Neuronal stem cell (in vitro differentiated cells): ENCODE measurements at regions not wholly inside any gene's neighbourhood (a gene's known extent, or its start where the extent isn't known, plus 50 kb on each side); places are given as distances from the start of the nearest gene placed in this dataset.

Experiments used
- DNase-seq: peaks from one replicate; pipeline ENCODE4 v3.0.0-alpha.2; 2013; ENCODE audit warnings: low spot score
- H2AFZ ChIP-seq: one replicate; pipeline ENCODE4 v1.6.1; 2013; ENCODE audit warnings: mild to moderate bottlenecking, low read length, inconsistent platforms
- H2AK5ac ChIP-seq: 2 replicates; pipeline ENCODE4 v1.6.1; 2013; ENCODE audit warnings: low read depth, mild to moderate bottlenecking, inconsistent platforms, low read length, moderate library complexity, mixed read lengths
- H2BK120ac ChIP-seq: 2 replicates; pipeline ENCODE4 v1.6.1; 2013; ENCODE audit warnings: low read depth, mild to moderate bottlenecking, inconsistent platforms, low read length, moderate library complexity, mixed read lengths
- H2BK12ac ChIP-seq: one replicate; pipeline ENCODE4 v1.6.1; 2013; ENCODE audit warnings: low read length, inconsistent platforms
- H2BK15ac ChIP-seq: 2 replicates; pipeline ENCODE4 v1.6.1; 2013; ENCODE audit warnings: mild to moderate bottlenecking, low read length, inconsistent platforms, mixed read lengths
- H2BK5ac ChIP-seq: one replicate; pipeline ENCODE4 v1.6.1; 2013; ENCODE audit warnings: inconsistent platforms, mild to moderate bottlenecking, low read length, moderate library complexity
- H3K14ac ChIP-seq: one replicate; pipeline ENCODE4 v1.6.1; 2013; ENCODE audit warnings: low read length, inconsistent platforms
- H3K18ac ChIP-seq: 2 replicates; pipeline ENCODE4 v1.6.1; 2013; ENCODE audit warnings: low read length, inconsistent platforms
- H3K23ac ChIP-seq: 2 replicates; pipeline ENCODE4 v1.6.1; 2013; ENCODE audit warnings: low read depth, mild to moderate bottlenecking, mixed read lengths, low read length, inconsistent platforms; ENCODE audit not compliant: poor library complexity
- H3K27ac ChIP-seq: replicated peaks from 3 replicates; pipeline ENCODE4 v1.5.1; 2013; ENCODE audit warnings: low read length, inconsistent platforms
- H3K27me3 ChIP-seq, 3 experiments: 2 replicates each; pipeline ENCODE4 v1.6.1; 2013; ENCODE audit warnings: low read length in 3 of 3, mild to moderate bottlenecking in 2 of 3, inconsistent platforms in 1 of 3, low read depth in 1 of 3, mixed read lengths in 1 of 3, moderate library complexity in 1 of 3; ENCODE audit not compliant: control insufficient read depth in 3 of 3, insufficient read depth in 3 of 3
- H3K36me3 ChIP-seq, 2 donors: replicated peaks in 1 of 2; 2 replicates each; pipeline ENCODE4 v1.6.1; 2013; ENCODE audit warnings: low read length in 2 of 2; ENCODE audit not compliant: control insufficient read depth in 2 of 2, insufficient read depth in 2 of 2
- H3K4ac ChIP-seq: 2 replicates; pipeline ENCODE4 v1.6.1; 2013; ENCODE audit warnings: inconsistent platforms, mild to moderate bottlenecking, low read length, moderate library complexity
- H3K4me1 ChIP-seq, 2 donors: 1 replicate in 1 of 2; 2 replicates in 1 of 2; pipeline ENCODE4 v1.6.1; 2013; ENCODE audit warnings: low read length in 2 of 2, low read depth in 1 of 2; ENCODE audit not compliant: control insufficient read depth in 2 of 2, insufficient read depth in 1 of 2
- H3K4me2 ChIP-seq: one replicate; pipeline ENCODE4 v1.6.1; 2013; ENCODE audit warnings: mild to moderate bottlenecking, low read length, inconsistent platforms; ENCODE audit not compliant: insufficient read depth, poor library complexity, severe bottlenecking
- H3K4me3 ChIP-seq, 2 donors: 2 replicates each; pipeline ENCODE4 v1.5.1; 2013; ENCODE audit warnings: low read length in 2 of 2, mild to moderate bottlenecking in 2 of 2, inconsistent platforms in 1 of 2, moderate library complexity in 1 of 2
- H3K79me1 ChIP-seq: one replicate; pipeline ENCODE4 v1.6.1; 2013; ENCODE audit warnings: low read depth, mild to moderate bottlenecking, inconsistent platforms, low read length, moderate library complexity
- H3K9ac ChIP-seq: one replicate; pipeline ENCODE4 v1.6.1; 2013; ENCODE audit warnings: mild to moderate bottlenecking, low read depth, low read length, inconsistent platforms; ENCODE audit not compliant: poor library complexity
- H3K9me3 ChIP-seq, 2 donors: replicated peaks in 1 of 2; 2 replicates each; pipeline versions ENCODE3 to v1.6.1; 2013; ENCODE audit warnings: low read length in 2 of 2, mild to moderate bottlenecking in 2 of 2, inconsistent platforms in 1 of 2, low read depth in 1 of 2, mixed read lengths in 1 of 2, moderate library complexity in 1 of 2; ENCODE audit not compliant: control insufficient read depth in 2 of 2, insufficient read depth in 1 of 2
- H4K8ac ChIP-seq: one replicate; pipeline ENCODE4 v1.6.1; 2013; ENCODE audit warnings: low read depth, mild to moderate bottlenecking, inconsistent platforms, low read length, moderate library complexity
- H4K91ac ChIP-seq: one replicate; pipeline ENCODE4 v1.6.1; 2013; ENCODE audit warnings: low read length, low read depth, mild to moderate bottlenecking, inconsistent platforms; ENCODE audit not compliant: poor library complexity
- WGBS, 2 donors: extraction: QIAGEN DNeasy Blood & Tissue Kit; methylation state at CpG; one replicate each; pipeline ENCODE4 v1.1.7; 2013; ENCODE audit warnings: missing lambda C conversion rate in 2 of 2, mixed read lengths in 1 of 2; ENCODE audit not compliant: insufficient read length in 2 of 2, insufficient replicate concordance in 1 of 2; ENCODE audit errors: extremely low coverage in 2 of 2; 5-methylcytosine and 5-hydroxymethylcytosine counted together

DNA sequence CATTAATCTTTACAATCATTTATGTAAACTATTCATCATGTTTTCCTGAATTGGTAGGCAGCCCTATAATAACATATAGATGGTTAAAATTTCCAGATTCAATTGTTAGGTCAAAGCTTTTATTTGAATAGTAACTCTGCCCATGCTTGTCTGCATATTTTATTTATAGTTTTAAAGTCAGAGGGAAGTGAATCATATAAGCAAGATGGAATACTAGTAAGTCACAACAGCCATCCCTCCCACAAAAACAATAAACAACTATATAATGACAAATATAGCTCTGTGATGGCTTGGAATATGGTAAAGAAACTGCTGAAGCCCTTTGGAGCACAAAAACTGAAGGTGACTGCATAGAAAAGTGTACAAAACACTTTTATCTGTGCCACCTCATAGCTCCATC, 156.3 kb upstream of the TMEM106B start:
- H2BK12ac ChIP-seq: no peak overlapping the region
- no peak overlapping the region for H2BK5ac ChIP-seq
- no peak overlapping the region for H3K27ac ChIP-seq
- H3K4me1 ChIP-seq: no peaks in the 10 kb centered on the region
- H2AFZ ChIP-seq: no peak overlapping the region
- no peak overlapping the region for H3K9ac ChIP-seq
- no peak overlapping the region for H3K14ac ChIP-seq
- no peak overlapping the region for H2BK15ac ChIP-seq
- H3K4ac ChIP-seq: no peak overlapping the region
- H3K4me2 ChIP-seq: no peak overlapping the region
- no peaks in the 10 kb centered on the region for H3K79me1 ChIP-seq
- no peak for DNase-seq
- no peaks in the 10 kb centered on the region for H3K27me3 ChIP-seq
- no peak overlapping the region for H3K4me3 ChIP-seq
- H4K8ac ChIP-seq: no peak overlapping the region
- H4K91ac ChIP-seq: no peak overlapping the region
- H2BK120ac ChIP-seq: no peak overlapping the region
- no peak overlapping the region for H3K18ac ChIP-seq
- no peak overlapping the region for H2AK5ac ChIP-seq
- H3K23ac ChIP-seq: no peak overlapping the region
- H3K9me3 ChIP-seq: peaks cover 0 to 3% of the 10 kb centered on the region in 2 donors
- no peaks in the 10 kb centered on the region for H3K36me3 ChIP-seq

DNA sequence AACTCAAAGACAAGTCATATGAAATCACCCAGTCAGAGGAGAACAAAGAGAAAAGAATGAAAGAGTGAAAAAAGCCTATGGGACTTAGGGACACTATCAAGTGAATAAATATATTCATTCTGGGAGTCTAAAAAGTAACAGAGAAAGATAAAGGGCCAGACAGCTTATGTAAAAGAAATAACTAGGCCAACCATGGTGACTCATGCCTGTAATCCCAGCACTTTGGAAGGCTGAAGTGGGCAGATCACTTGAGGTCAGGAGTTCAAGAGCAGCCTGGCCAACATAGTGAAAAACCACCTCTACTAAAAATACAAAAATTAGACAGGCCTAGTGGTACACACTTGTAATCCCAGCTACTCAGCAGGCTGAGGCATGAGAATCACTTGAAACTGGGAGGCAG, 154.7 kb upstream of the TMEM106B start:
- no peak for DNase-seq
- Histone ChIP-seq H2AK5ac (no peak overlapping the region), H3K27ac (no peak overlapping the region), H3K4me2 (no peak overlapping the region), H4K91ac (no peak overlapping the region), H3K9me3 (peaks cover 0 to 3% of the 10 kb centered on the region in 2 donors), H4K8ac (no peak overlapping the region), H2BK5ac (no peak overlapping the region), H2BK15ac (no peak overlapping the region), H3K4me1 (no peaks in the 10 kb centered on the region), H3K79me1 (no peaks in the 10 kb centered on the region), H2AFZ (no peak overlapping the region), H3K23ac (no peak overlapping the region), H3K36me3 (no peaks in the 10 kb centered on the region), H2BK12ac (no peak overlapping the region), H3K27me3 (no peaks in the 10 kb centered on the region), H3K4ac (no peak overlapping the region), H3K18ac (no peak overlapping the region), H2BK120ac (no peak overlapping the region), H3K4me3 (no peak overlapping the region), H3K9ac (no peak overlapping the region), H3K14ac (no peak overlapping the region)

DNA sequence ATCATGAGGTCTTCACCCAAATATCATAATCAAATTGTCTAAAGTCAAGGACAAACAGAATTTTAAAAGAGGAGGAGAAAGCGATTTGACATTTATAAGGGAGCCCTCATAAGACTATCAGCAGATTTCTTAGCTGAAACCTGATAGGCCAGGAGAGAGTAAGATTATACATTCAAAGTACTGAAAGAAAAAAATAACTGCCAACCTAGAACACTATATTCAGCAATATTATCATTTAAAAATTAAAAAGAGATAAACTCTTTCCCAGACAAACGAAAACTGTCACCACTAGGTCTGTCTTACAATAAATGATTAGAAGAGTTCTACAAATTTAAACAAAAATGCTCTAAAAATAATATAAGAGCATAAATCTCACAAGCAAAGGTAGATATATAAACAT, 154.1 kb upstream of the TMEM106B start:
- Histone ChIP-seq H2AK5ac (no peak overlapping the region), H2BK12ac (no peak overlapping the region), H2BK5ac (no peak overlapping the region), H3K18ac (no peak overlapping the region), H3K79me1 (no peaks in the 10 kb centered on the region), H2BK15ac (no peak overlapping the region), H3K27me3 (no peaks in the 10 kb centered on the region), H3K9me3 (peaks cover 0 to 3% of the 10 kb centered on the region in 2 donors), H3K4me2 (no peak overlapping the region), H3K4ac (no peak overlapping the region), H3K4me1 (no peaks in the 10 kb centered on the region), H4K91ac (no peak overlapping the region), H4K8ac (no peak overlapping the region), H3K14ac (no peak overlapping the region), H3K23ac (no peak overlapping the region), H3K4me3 (no peak overlapping the region), H2AFZ (no peak overlapping the region), H3K9ac (no peak overlapping the region), H3K27ac (no peak overlapping the region), H2BK120ac (no peak overlapping the region), H3K36me3 (no peaks in the 10 kb centered on the region)
- WGBS, 2 donors: no CpG with 5 or more reads among the region's 2 CpGs
- DNase-seq: no peak

DNA sequence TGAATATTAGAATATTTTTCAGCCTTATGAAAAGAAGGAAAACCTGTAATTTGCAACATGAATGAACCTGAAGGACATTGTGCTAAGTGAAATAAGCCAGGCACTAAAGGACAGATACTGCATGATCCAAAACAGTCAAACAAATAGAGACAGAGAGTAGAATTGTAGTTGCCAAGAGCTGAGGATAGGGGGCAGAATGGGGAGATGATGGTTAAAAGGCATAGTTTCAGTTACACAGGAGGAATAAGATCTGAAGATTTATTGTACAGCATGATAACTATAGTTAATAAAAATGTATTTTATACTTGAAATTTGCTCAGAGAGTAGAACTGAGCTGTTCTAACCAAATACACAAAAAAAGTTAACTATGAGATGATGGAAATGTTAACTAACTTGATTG, 149.0 kb upstream of the TMEM106B start:
- Histone ChIP-seq H3K18ac (no peak overlapping the region), H2BK15ac (no peak overlapping the region), H3K27ac (no peak overlapping the region), H3K27me3 (no peaks in the 10 kb centered on the region), H4K91ac (no peak overlapping the region), H3K79me1 (no peaks in the 10 kb centered on the region), H3K4me3 (no peak overlapping the region), H3K4me2 (no peak overlapping the region), H3K9me3 (no peaks in the 10 kb centered on the region), H4K8ac (no peak overlapping the region), H3K4ac (no peak overlapping the region), H2BK120ac (no peak overlapping the region), H3K9ac (no peak overlapping the region), H2BK5ac (no peak overlapping the region), H2AK5ac (no peak overlapping the region), H3K14ac (no peak overlapping the region), H2AFZ (no peak overlapping the region), H3K36me3 (no peaks in the 10 kb centered on the region), H3K4me1 (no peaks in the 10 kb centered on the region), H2BK12ac (no peak overlapping the region), H3K23ac (no peak overlapping the region)
- no peak for DNase-seq
